GM18868 (cell line): ENCODE measurements at regions not wholly inside any gene's neighbourhood (a gene's known extent, or its start where the extent isn't known, plus 50 kb on each side); places are given as distances from the start of the nearest gene placed in this dataset.
"Not testable (repeated sequence)": the region's sequence is repeated elsewhere in the genome, so short reads cannot be mapped to it uniquely, and the experiment has no call there.

Experiments used
- ATAC-seq: cut with Tn5 transposase; IDR thresholded peaks from one replicate; pipeline ENCODE4 v1.9.1; 2021; ENCODE audit warnings: mild to moderate bottlenecking, moderate library complexity; ENCODE audit not compliant: unreplicated experiment

DNA sequence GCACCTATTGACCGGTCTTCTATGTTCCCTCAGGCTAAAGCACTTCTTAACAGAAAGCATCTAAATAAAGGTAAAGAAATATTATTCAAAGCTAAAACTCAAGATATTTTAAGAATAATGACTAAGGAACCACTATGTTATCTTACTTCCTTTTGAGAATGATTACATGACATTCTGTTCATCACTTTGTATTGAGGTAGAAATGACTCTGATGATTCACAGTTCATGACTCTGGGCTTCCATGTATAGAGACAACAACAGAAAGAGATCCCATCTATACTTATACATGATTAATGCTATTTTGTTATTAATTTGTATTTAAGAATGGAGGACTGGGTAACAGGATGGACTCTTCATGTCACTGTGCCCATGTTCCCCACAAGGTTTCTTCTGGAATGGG, 218.3 kb upstream of the OR4E1 start:
- ATAC-seq, result no peak

GRCh38 chr14:21884995-21885394, 211.4 kb upstream of the OR4E1 start:
- no peak for ATAC-seq

DNA sequence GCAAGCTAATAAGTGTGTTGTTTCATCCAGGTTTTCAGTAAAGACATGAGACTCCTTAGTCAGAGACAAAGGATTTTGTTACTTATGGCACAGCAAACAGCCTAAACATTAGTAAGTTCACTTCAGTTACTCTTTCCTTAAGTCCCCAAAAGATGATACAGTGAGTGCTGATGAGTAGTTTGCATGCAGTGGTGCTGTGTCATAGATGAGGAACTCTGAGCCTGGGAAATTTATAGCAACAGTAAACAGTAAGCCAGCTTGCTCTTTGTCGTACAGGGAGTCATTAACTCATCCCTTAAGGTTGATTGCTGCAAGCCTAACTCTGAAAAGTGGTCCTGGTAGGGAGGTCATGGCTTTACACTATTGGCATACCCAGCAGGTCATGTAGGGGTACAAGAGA, 208.6 kb upstream of the OR4E1 start:
- ATAC-seq, result no peak

DNA sequence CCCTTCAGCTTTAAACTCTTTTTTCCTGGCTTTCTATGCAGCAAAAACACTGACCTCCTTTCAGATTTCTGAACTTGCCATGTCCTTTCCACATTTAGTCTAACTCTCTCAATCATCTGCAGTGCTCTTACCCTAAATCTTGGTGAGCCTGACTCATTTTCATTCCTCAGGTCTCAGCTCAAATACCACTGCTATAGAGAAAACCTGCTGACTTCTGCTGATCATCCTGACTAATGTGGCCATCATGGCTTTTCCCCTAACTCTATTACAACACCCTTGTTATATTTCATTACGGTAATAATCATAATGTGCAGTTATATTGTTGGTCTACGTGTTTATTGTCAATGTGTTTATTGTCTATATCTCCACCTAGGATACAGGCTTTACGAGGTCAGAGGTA, 207.3 kb upstream of the OR4E1 start:
- no peak for ATAC-seq

GRCh38 chr14:21875791-21876190, 202.2 kb upstream of the OR4E1 start:
- no peak for ATAC-seq

- ATAC-seq, result no peak
Measured at GRCh38 chr14:21874946-21875345, 201.3 kb upstream of the OR4E1 start.

DNA sequence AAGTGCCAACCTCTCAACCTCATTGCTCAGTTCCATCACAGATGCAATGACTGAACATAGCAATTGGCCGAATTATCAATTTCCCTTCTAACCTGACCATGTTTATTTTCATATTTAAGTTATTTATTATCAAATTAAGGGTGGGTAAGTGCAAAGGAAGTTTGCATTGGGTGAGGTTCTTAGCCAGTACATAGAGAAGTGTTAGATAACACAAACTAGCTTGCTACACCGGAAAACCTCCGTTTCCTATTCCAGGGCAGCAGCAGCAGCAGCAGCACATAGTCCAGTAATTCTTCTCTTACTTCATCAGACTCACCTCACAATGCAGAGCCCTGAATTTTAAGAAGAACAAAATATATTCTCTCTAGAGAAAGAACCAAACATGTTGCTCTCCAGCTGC, 200.5 kb upstream of the OR4E1 start:
- ATAC-seq, result no peak

DNA sequence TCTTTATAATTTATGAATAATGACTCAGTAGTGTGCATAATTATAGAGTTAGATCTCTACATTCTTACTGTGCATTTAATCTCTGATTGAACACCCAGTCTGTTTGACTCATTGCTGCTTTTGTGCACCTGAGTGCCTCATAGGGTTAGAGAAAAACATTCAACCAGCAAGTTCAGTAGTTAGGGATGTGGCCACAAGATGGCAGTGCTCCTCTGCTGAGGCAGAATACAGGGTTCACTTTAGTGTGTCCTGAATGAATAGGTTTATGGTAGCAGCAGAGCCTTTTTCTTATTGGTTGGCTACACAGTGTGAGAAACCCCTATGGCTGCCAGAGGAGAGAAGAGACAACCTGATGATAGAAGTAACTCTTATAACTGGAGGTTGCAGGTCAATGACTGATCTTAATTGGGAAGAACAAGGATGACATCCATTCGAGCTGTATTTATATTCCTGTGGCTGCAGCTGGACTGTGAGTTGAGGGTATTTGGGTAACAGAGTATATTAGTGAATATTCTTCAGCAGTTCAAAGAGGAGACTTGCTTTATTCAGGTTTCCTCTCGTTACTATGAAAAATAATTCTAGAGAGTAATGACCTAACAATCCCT, 194.9 kb upstream of the OR4E1 start:
- ATAC-seq, result peak; percentile 95

GRCh38 chr14:21867541-21867940, 193.9 kb upstream of the OR4E1 start:
- no peak for ATAC-seq

DNA sequence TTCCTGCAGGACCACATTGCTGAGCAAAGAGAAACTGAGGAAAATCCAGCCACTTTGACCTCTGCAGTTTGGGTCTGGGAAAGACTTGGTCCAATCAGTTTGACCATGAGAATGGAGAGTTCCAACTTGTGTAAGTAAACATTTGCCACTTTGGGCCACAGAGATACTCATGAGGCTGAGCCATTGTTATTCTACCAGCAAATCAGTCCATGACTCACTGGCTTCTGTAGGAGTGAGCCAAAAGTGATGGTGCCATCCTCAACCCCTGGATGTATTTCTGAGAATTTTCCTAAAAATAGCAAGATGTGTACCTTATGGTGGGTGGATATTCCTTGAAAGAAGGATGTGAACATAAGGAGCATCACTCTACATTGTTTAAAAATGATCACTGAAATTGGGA, 192.9 kb upstream of the OR4E1 start:
- no peak for ATAC-seq

DNA sequence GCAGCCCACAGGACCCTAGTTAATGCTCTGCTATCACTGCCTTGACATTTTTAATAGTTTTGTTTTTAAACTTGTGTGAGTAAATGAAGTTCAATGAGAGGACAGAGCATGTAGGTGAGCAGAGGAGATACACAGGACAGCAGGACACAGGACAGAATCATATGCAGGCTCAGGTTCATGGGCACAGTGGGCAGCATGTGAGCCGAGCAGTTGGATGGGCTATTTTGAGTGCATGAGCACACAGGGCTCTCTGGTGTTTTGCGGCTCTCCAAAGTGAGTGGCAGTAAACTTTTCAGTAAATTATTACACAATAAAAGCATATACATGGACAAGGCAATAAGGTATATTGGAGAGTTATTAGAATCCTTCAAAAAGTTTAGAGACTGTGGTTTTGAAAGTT, 189.7 kb upstream of the OR4E1 start:
- no peak for ATAC-seq

DNA sequence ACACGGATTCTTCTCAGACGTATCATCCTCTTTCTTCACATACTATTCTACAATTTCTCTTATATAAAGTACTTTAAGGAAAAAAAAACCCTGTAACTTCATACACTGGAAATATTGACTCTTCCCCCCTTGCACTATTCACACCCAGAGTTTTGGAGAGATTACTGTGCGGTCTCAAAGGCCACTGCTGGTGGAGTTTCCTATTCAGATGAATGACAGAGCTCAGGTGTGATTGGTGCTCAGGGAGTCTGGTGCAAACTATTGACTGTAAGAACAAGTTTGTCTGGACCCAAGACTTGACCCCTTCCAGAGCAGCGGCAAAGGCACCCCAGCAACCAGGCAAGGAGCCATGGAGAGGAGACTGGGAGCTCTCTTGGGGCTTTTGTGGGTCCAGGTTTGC, 187.5 kb upstream of the OR4E1 start:
- ATAC-seq, result no peak

GRCh38 chr14:21860172-21860571, 186.6 kb upstream of the OR4E1 start:
- no peak for ATAC-seq

DNA sequence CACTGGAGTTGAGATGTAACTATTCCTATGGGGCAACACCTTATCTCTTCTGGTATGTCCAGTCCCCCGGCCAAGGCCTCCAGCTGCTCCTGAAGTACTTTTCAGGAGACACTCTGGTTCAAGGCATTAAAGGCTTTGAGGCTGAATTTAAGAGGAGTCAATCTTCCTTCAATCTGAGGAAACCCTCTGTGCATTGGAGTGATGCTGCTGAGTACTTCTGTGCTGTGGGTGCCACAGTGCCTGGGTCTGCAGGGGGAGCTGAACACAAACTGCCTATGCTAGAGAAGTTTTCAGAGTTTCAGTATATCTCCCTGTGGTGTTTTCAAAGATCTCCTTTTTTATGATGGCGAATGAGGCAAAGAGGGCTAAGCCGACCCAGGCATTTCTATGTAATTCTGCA, 179.2 kb upstream of the OR4E1 start:
- ATAC-seq, result no peak

- peak; percentile 65 for ATAC-seq
Measured at GRCh38 chr14:21852061-21852664, 178.5 kb upstream of the OR4E1 start.

GRCh38 chr14:21846902-21847301, 173.3 kb upstream of the OR4E1 start:
- ATAC-seq, result not testable (repeated sequence)

DNA sequence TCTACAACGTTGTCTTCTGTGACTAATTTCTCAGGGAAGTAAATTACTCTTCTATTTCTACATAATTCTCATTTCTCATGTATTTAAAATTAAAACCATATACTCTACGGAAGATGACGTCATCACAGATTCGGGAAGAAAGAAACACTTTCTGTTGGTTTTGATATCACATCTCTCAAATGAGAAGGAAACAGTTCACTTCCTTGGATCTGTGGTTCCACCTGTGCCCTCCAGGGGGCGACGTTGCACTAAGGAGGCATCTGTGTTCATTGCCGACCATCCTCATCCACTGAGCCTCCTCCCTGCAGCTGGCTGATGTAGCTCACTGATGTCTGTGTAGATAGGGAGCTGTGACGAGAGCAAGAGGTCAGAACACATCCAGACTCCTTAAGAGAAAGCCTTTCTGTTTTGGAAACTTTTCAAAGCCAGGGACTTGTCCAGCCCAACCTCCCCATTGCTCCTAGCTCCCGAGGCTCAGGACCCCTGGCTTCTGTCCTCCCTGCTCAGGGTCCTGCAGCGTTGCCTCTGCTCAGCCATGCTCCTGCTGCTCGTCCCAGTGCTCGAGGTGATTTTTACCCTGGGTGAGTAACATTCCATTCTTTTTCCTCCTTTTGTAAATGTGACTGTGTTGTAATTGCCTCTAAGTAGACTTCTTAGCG, 172.7 kb upstream of the OR4E1 start:
- ATAC-seq, result peak; percentile 77

GRCh38 chr14:21840765-21841164, 167.1 kb upstream of the OR4E1 start:
- no peak for ATAC-seq

DNA sequence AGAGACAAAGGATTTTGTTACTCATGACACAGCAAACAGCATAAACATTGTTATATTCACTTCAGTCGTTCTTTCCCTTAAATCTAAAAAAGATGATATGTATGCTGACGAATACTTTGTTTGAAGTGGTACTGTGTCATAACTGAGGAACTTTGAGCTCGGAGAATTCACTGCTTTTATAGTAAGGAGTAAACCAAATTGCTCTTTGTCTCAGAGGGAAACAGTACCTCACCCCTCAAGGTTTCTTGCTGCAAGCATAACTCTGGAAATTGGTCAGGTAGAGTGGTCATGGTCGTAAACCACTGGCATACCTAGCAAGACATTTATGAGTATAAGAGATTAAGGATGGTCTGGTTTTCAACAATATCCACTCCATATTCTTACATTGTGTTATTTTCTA, 160.2 kb upstream of the OR4E1 start:
- ATAC-seq, result no peak

GRCh38 chr14:21825845-21826244, 152.2 kb upstream of the OR4E1 start:
- no peak for ATAC-seq

- no peak for ATAC-seq
Measured at GRCh38 chr14:21825149-21825743, 151.6 kb upstream of the OR4E1 start.

DNA sequence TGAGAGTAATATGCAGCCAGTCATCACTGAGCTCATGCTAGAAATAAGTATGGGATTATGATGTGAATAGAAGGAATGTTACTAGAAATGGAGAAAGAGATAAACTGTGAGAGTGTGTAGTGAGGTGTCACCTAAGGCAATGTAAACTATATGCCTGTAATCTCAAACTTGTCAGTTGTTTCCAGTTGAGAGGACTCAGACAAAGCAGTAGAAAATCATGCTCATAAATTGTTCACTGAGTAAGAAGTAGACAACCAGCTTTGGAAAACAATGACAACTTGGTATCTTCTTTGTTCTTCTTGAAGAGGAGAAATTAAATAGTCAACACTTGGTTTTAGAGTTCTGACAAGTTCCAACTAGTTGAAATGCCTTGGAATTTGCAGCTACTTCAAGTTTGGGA, 148.5 kb upstream of the OR4E1 start:
- no peak for ATAC-seq
